NB4 (cell line): ENCODE measurements at regions not wholly inside any gene's neighbourhood (a gene's known extent, or its start where the extent isn't known, plus 50 kb on each side); places are given as distances from the start of the nearest gene placed in this dataset.

Experiments
- MYC ChIP-seq: IDR thresholded peaks from 2 replicates; pipeline ENCODE4 v1.6.1; 2011; ENCODE audit warnings: low read depth, low read length
- POLR2A ChIP-seq: IDR thresholded peaks from 2 replicates; pipeline ENCODE4 v1.6.1; 2011; ENCODE audit warnings: mild to moderate bottlenecking; ENCODE audit not compliant: insufficient read length; ENCODE audit errors: extremely low read depth
- TF ChIP-seq, protein P1 (sequence below): IDR thresholded peaks from one replicate; pipeline ENCODE4 v1.5.1; 2012; ENCODE audit warnings: low read depth, low read length
- TF ChIP-seq, protein P2 (sequence below): IDR thresholded peaks from 2 replicates; pipeline ENCODE4 v1.6.1; 2011; ENCODE audit warnings: low read depth, low read length

DNA sequence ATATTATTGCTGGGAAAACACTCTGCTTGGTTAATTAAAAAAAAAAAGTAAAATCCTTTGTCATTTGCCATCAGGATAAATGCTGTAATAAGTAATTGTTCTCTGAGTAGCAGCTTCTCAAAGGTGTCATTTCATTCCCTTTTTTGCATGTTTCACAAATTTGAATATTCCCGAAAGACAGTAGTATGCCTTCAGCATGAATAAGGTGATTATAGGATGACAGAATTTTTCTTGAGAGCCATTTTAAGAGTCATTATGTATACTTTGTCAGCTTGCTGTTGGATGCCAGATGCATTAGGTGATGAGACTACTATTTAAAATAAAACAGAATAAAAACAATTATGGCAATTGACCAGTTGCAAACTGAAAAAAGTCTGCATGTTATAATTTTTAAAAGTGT is 200.7 kb downstream of the HDGFL1 start:
- TF ChIP-seq, protein P1, sequence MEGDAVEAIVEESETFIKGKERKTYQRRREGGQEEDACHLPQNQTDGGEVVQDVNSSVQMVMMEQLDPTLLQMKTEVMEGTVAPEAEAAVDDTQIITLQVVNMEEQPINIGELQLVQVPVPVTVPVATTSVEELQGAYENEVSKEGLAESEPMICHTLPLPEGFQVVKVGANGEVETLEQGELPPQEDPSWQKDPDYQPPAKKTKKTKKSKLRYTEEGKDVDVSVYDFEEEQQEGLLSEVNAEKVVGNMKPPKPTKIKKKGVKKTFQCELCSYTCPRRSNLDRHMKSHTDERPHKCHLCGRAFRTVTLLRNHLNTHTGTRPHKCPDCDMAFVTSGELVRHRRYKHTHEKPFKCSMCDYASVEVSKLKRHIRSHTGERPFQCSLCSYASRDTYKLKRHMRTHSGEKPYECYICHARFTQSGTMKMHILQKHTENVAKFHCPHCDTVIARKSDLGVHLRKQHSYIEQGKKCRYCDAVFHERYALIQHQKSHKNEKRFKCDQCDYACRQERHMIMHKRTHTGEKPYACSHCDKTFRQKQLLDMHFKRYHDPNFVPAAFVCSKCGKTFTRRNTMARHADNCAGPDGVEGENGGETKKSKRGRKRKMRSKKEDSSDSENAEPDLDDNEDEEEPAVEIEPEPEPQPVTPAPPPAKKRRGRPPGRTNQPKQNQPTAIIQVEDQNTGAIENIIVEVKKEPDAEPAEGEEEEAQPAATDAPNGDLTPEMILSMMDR: no peak
- TF ChIP-seq, protein P2, sequence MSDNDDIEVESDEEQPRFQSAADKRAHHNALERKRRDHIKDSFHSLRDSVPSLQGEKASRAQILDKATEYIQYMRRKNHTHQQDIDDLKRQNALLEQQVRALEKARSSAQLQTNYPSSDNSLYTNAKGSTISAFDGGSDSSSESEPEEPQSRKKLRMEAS: no peak
- TF ChIP-seq POLR2A (no peak), MYC (no peak)
